HCT116 (cell line): ENCODE measurements at regions not wholly inside any gene's neighbourhood (a gene's known extent, or its start where the extent isn't known, plus 50 kb on each side); places are given as distances from the start of the nearest gene placed in this dataset.

Experiments used
- ATAC-seq: fragments of 200-7000 bp; cut with Tn5 transposase; 2 replicates; pipeline ENCODE4 v1.9.1; 2020; ENCODE audit warnings: mild to moderate bottlenecking, moderate library complexity
- BruUV-seq: library from RNA; stranded (reverse); fragments of 400-500 nt; replicated peaks from 2 replicates; lab custom pipeline; 2021; lab: Mats Ljungman, UMichigan
- CTCF ChIA-PET: fragments of 300-600 bp; sonication (Branson Sonifier 250); formaldehyde crosslinking; loops from one replicate; lab custom pipeline; 2021; ENCODE audit warnings: antibody characterized with exemption; lab: Charles Lee
- POLR2A ChIA-PET: fragments of 300-600, 350-600 bp; sonication (Branson Sonifier 250); formaldehyde crosslinking; loops from one replicate; lab custom pipeline; 2021; ENCODE audit warnings: antibody characterized with exemption; lab: Charles Lee
- RAD21 ChIA-PET, 2 experiments: fragments of 300-600 bp; sonication (Branson Sonifier 250); formaldehyde crosslinking; loops; one replicate each; lab custom pipeline; 2023; ENCODE audit warnings: low total read pairs in 2 of 2; ENCODE audit not compliant: uncharacterized antibody in 2 of 2, unreplicated experiment in 2 of 2, low non-redundant PET in 1 of 2; lab: Charles Lee
- DNase-seq: peaks from one replicate; pipeline ENCODE4 v3.0.0-alpha.2; 2010; ENCODE audit warnings: low read depth, low spot score
- H2AFZ ChIP-seq: fragments of 200-600 bp; shearing (Covaris generic), sonication (generic); 2 replicates; pipeline ENCODE4 v1.6.1; 2017; ENCODE audit warnings: low read depth, mixed run types, mixed read lengths, antibody characterized with exemption, low read length; ENCODE audit not compliant: poor library complexity, severe bottlenecking
- H3K27ac ChIP-seq: 2 replicates; pipeline ENCODE4 v1.5.1; 2012; ENCODE audit warnings: low read depth, low read length
- H3K27me3 ChIP-seq: fragments of 200-600 bp; sonication (generic); 2 replicates; pipeline ENCODE4 v1.6.1; 2016; ENCODE audit warnings: mixed run types, low read length, mixed read lengths; ENCODE audit not compliant: insufficient read depth
- H3K36me3 ChIP-seq, 2 experiments: fragments of 200-500 bp in 1 of 2; fragments of 200-600 bp in 1 of 2; sonication (Bioruptor generic) in 1 of 2; sonication (generic) in 1 of 2; 2 replicates each; pipeline versions ENCODE4 v1.5.1 to v1.6.1; 2014 to 2016; ENCODE audit warnings: low read length in 2 of 2, inconsistent platforms in 1 of 2, mixed read lengths in 1 of 2, mixed run types in 1 of 2; ENCODE audit not compliant: insufficient read depth in 2 of 2, control insufficient read depth in 1 of 2
- H3K4me1 ChIP-seq, 2 experiments: fragments of 200-600 bp in 1 of 2; sonication (generic) in 1 of 2; 2 replicates each; pipeline versions ENCODE4 v1.5.1 to v1.6.1; 2012 to 2017; ENCODE audit warnings: low read length in 2 of 2, inconsistent platforms in 1 of 2, mild to moderate bottlenecking in 1 of 2, mixed read lengths in 1 of 2, mixed run types in 1 of 2, moderate library complexity in 1 of 2; ENCODE audit not compliant: insufficient read depth in 2 of 2, control insufficient read depth in 1 of 2
- H3K4me2 ChIP-seq: fragments of 200-600 bp; sonication (generic); 2 replicates; pipeline ENCODE4 v1.6.1; 2017; ENCODE audit warnings: mixed run types, low read length, mixed read lengths
- H3K4me3 ChIP-seq, 2 experiments: fragments of 200-600 bp in 1 of 2; sonication (generic) in 1 of 2; replicated peaks in 1 of 2; 2 replicates each; pipeline ENCODE4 v1.5.1; 2011 to 2016; ENCODE audit warnings: low read length in 2 of 2, control low read depth in 1 of 2, low read depth in 1 of 2, mild to moderate bottlenecking in 1 of 2, mixed read lengths in 1 of 2, mixed run types in 1 of 2
- H3K79me2 ChIP-seq: fragments of 200-600 bp; sonication (generic); 2 replicates; pipeline ENCODE4 v1.6.1; 2017; ENCODE audit warnings: mild to moderate bottlenecking, mixed run types, low read length, moderate library complexity, mixed read lengths; ENCODE audit not compliant: insufficient read depth
- H3K9ac ChIP-seq: fragments of 200-600 bp; sonication (generic); 2 replicates; pipeline ENCODE4 v1.6.1; 2016; ENCODE audit warnings: low read length, mixed read lengths
- H3K9me2 ChIP-seq: fragments of 200-600 bp; sonication (generic), shearing (Covaris generic); 2 replicates; pipeline ENCODE4 v1.6.1; 2017; ENCODE audit warnings: mixed run types, mild to moderate bottlenecking, moderate library complexity; ENCODE audit not compliant: insufficient read depth
- H3K9me3 ChIP-seq, 2 experiments: fragments of 200-500 bp in 1 of 2; fragments of 200-600 bp in 1 of 2; sonication (Bioruptor generic) in 1 of 2; sonication (generic) in 1 of 2; 2 replicates each; pipeline ENCODE4 v1.6.1; 2014 to 2017; ENCODE audit warnings: low read length in 2 of 2, mixed read lengths in 2 of 2, inconsistent platforms in 1 of 2, low read depth in 1 of 2, mild to moderate bottlenecking in 1 of 2, mixed run types in 1 of 2, moderate library complexity in 1 of 2; ENCODE audit not compliant: control insufficient read depth in 1 of 2, insufficient read depth in 1 of 2
- H4K20me1 ChIP-seq: fragments of 200-600 bp; sonication (generic), shearing (Covaris generic); 2 replicates; pipeline ENCODE4 v1.6.1; 2017; ENCODE audit warnings: mixed run types, mild to moderate bottlenecking, moderate library complexity; ENCODE audit not compliant: insufficient read depth
- EZH2 ChIP-seq: fragments of 200-600 bp; sonication (generic); IDR thresholded peaks from 2 replicates; pipeline ENCODE4 v1.6.1; 2017; ENCODE audit warnings: antibody characterized with exemption, mixed run types
- JUND ChIP-seq: IDR thresholded peaks from 2 replicates; pipeline ENCODE4 v1.6.1; 2012
- POLR2AphosphoS5 ChIP-seq: IDR thresholded peaks from 2 replicates; pipeline ENCODE4 v1.6.1; 2011; ENCODE audit warnings: mild to moderate bottlenecking, low read depth, low read length, moderate library complexity
- ZFX ChIP-seq: fragments of 450-650 bp; IDR thresholded peaks from 2 replicates; pipeline ENCODE4 v1.6.1; 2017
- intact Hi-C: fragments of 100-400 bp; cut with micrococcal nuclease; formaldehyde crosslinking; loops from 2 replicates; pipeline ENCODE4 v1.10.0; 2022
- TF ChIP-seq, protein P1 (sequence below), 3 experiments: fragments of 200-600 bp in 1 of 3; sonication (generic) in 1 of 3; IDR thresholded peaks in 2 of 3; conservative IDR thresholded peaks in 1 of 3; 2 replicates each; pipeline ENCODE4 v1.5.1; 2012 to 2017; ENCODE audit warnings: low read depth in 2 of 3, low read length in 2 of 3, antibody characterized with exemption in 1 of 3, borderline replicate concordance in 1 of 3, control low read depth in 1 of 3, mild to moderate bottlenecking in 1 of 3, mixed read lengths in 1 of 3, mixed run types in 1 of 3, moderate library complexity in 1 of 3; ENCODE audit not compliant: insufficient read depth in 1 of 3

DNA sequence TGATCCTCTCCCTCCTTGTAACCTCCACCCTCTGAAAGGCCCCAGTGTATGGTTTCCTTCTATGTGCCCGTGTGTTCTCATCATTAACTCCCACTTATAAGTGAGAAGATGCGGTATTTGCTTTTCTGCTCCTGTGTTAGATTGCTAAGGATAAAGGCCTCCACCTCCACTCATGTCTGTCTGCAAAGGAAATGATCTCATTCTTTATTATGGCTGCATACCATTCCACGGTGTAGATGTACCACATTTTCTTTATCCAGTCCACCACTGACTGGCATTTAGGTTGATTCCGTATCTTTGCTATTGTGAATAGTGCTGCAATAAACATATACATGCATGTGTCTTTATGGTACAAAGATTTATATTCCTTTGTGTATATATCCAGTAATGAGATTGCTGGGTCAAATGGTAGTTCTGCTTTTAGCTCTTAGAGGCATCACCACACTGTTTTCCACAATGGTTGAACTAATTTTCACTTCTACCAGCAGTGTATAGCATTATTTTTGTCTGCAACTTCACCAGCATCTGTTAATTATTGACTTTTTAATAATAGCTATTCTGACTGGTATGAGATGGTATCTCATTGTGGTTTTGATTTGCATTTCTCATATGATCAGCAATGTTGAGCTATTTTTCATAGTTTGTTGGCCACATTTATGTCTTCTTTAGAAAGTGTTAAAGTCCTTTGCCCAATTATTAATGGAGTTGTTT is 1030.9 kb downstream of the FSTL5 start:
- DNase-seq (no peak), ATAC-seq (no peak)
- BruUV-seq, result no TSS peak
- H3K4me3 ChIP-seq, result no peak overlapping the region
- H3K9ac ChIP-seq, result no peak overlapping the region
- no peak overlapping the region for H3K27ac ChIP-seq
- intact Hi-C loops, result no loop called here
- no peaks in the 10 kb centered on the region for H3K36me3 ChIP-seq
- CTCF ChIA-PET, result no interaction called here
- no peaks in the 10 kb centered on the region for H3K4me1 ChIP-seq
- no peaks in the 10 kb centered on the region for H4K20me1 ChIP-seq
- no peaks in the 10 kb centered on the region for H3K79me2 ChIP-seq
- H3K9me2 ChIP-seq, result no peaks in the 10 kb centered on the region; the same call in 1 of the 2 replicates
- RAD21 ChIA-PET, result no interaction called here
- no peak overlapping the region for H2AFZ ChIP-seq
- no peaks in the 10 kb centered on the region for H3K9me3 ChIP-seq
- H3K4me2 ChIP-seq, result no peak overlapping the region
- no peaks in the 10 kb centered on the region for H3K27me3 ChIP-seq
- TF ChIP-seq POLR2AphosphoS5, result no peak
- POLR2A ChIA-PET, result no interaction called here

DNA sequence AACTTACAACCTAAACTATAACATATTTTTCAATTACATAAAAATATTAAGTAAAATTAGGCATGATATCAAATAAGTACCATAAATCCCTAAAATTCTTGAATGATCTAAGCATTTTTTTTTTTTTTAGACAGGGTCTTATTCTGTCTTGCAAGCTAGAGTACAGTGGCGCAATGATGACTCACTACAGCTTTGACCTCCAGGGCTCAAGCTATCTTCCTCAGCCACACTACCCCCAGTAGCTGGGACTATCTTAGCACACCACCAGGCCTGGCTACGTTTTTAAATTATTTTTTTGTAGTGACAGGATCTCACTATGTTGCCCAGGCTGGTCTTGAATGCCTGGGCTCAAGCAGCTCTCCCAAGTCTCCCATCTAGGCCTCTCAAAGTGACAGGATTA is 1042.3 kb downstream of the FSTL5 start:
- no peak overlapping the region for H3K4me3 ChIP-seq
- H3K4me2 ChIP-seq, result no peak overlapping the region
- no peaks in the 10 kb centered on the region for H3K27me3 ChIP-seq
- H3K4me1 ChIP-seq, result no peaks in the 10 kb centered on the region
- no peak for DNase-seq
- no peaks in the 10 kb centered on the region for H3K36me3 ChIP-seq
- no TSS peak for BruUV-seq
- no peak overlapping the region for H3K9ac ChIP-seq
- POLR2A ChIA-PET, result no interaction called here
- no peak for ATAC-seq
- RAD21 ChIA-PET, result no interaction called here
- no peak for TF ChIP-seq EZH2
- no peak for TF ChIP-seq JUND
- no peak for TF ChIP-seq ZFX
- TF ChIP-seq, protein P1, sequence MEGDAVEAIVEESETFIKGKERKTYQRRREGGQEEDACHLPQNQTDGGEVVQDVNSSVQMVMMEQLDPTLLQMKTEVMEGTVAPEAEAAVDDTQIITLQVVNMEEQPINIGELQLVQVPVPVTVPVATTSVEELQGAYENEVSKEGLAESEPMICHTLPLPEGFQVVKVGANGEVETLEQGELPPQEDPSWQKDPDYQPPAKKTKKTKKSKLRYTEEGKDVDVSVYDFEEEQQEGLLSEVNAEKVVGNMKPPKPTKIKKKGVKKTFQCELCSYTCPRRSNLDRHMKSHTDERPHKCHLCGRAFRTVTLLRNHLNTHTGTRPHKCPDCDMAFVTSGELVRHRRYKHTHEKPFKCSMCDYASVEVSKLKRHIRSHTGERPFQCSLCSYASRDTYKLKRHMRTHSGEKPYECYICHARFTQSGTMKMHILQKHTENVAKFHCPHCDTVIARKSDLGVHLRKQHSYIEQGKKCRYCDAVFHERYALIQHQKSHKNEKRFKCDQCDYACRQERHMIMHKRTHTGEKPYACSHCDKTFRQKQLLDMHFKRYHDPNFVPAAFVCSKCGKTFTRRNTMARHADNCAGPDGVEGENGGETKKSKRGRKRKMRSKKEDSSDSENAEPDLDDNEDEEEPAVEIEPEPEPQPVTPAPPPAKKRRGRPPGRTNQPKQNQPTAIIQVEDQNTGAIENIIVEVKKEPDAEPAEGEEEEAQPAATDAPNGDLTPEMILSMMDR (IDR thresholded peaks at IDR 0.05 in 2 of 3, conservative IDR thresholded peaks at IDR 0.05 in 1 of 3; ENCODE audit: borderline replicate concordance in 1 of 3, insufficient read depth in 1 of 3, low read depth in 2 of 3, low read length in 2 of 3), result no peak
- H3K27ac ChIP-seq, result no peak overlapping the region
- no peaks in the 10 kb centered on the region for H3K9me3 ChIP-seq
- H4K20me1 ChIP-seq, result no peaks in the 10 kb centered on the region
- intact Hi-C loops, result no loop called here
- H3K79me2 ChIP-seq, result no peaks in the 10 kb centered on the region
- CTCF ChIA-PET, result no interaction called here
- no peak overlapping the region for H2AFZ ChIP-seq
- no peaks in the 10 kb centered on the region for H3K9me2 ChIP-seq
